Keratinocyte (primary cell): ENCODE measurements at regions not wholly inside any gene's neighbourhood (a gene's known extent, or its start where the extent isn't known, plus 50 kb on each side); places are given as distances from the start of the nearest gene placed in this dataset.

Experiments used
- EZH2 ChIP-seq: IDR thresholded peaks from one replicate; pipeline ENCODE4 v1.6.1; 2012; ENCODE audit warnings: inconsistent platforms, mild to moderate bottlenecking, low read length, moderate library complexity
- TF ChIP-seq, protein P1 (sequence below), 3 experiments: IDR thresholded peaks in 1 of 3; conservative IDR thresholded peaks in 1 of 3; optimal IDR thresholded peaks in 1 of 3; 2 replicates in 2 of 3; 3 replicates in 1 of 3; pipeline versions ENCODE3 to v1.5.1; 2011; ENCODE audit warnings: low read length in 3 of 3, mild to moderate bottlenecking in 3 of 3, moderate library complexity in 2 of 3, control low read depth in 1 of 3, inconsistent platforms in 1 of 3; ENCODE audit not compliant: insufficient read depth in 2 of 3; ENCODE audit errors: extremely low read depth in 1 of 3

DNA sequence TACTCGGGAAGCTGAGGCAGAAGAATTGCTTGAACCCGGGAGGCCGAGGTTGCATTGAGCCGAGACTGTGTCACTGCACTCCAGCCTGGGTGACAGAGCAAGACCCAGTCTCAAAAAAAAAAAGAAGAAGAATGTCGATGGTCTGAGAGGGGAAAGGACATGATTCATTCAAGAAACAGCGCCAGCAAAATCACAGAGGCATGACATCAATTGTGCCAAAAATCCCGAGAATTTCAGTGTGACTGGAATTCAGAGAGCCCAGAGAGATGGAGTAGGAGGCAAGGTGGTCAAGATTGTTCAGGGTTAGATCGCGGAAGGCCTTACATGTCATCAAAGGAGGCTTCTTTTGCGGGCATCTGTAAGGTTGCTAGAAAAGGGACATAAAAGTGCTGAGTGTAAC is 483.3 kb downstream of the VRK1 start:
- no peak for TF ChIP-seq EZH2
- TF ChIP-seq, protein P1, sequence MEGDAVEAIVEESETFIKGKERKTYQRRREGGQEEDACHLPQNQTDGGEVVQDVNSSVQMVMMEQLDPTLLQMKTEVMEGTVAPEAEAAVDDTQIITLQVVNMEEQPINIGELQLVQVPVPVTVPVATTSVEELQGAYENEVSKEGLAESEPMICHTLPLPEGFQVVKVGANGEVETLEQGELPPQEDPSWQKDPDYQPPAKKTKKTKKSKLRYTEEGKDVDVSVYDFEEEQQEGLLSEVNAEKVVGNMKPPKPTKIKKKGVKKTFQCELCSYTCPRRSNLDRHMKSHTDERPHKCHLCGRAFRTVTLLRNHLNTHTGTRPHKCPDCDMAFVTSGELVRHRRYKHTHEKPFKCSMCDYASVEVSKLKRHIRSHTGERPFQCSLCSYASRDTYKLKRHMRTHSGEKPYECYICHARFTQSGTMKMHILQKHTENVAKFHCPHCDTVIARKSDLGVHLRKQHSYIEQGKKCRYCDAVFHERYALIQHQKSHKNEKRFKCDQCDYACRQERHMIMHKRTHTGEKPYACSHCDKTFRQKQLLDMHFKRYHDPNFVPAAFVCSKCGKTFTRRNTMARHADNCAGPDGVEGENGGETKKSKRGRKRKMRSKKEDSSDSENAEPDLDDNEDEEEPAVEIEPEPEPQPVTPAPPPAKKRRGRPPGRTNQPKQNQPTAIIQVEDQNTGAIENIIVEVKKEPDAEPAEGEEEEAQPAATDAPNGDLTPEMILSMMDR (optimal IDR thresholded peaks at IDR 0.05 in 1 of 3, IDR thresholded peaks at IDR 0.05 in 1 of 3, conservative IDR thresholded peaks at IDR 0.05 in 1 of 3; ENCODE audit: extremely low read depth in 1 of 3, insufficient read depth in 2 of 3, low read length in 3 of 3): no peak
